Upper lobe of left lung (tissue), 4 donors: ENCODE measurements at regions not wholly inside any gene's neighbourhood (a gene's known extent, or its start where the extent isn't known, plus 50 kb on each side); places are given as distances from the start of the nearest gene placed in this dataset.
"Not testable (repeated sequence)": the region's sequence is repeated elsewhere in the genome, so short reads cannot be mapped to it uniquely, and the experiment has no call there.

ENCODE experiments used
- CTCF ChIP-seq, 6 experiments: fragments of 450-650 bp in 4 of 6; fragments of 200-600 bp in 2 of 6; sonication (generic) in 2 of 6; IDR thresholded peaks; one replicate each; pipeline ENCODE4 v1.5.1; 2016 to 2019; ENCODE audit warnings: antibody characterized with exemption in 6 of 6
- POLR2A ChIP-seq, 4 donors: fragments of 450-650 bp; IDR thresholded peaks; one replicate each; pipeline ENCODE4 v1.5.1; 2016 to 2017; ENCODE audit warnings: antibody characterized with exemption in 4 of 4, mild to moderate bottlenecking in 2 of 4
- POLR2AphosphoS5 ChIP-seq, 2 donors: sonication (generic); formaldehyde crosslinking; IDR thresholded peaks; one replicate each; pipeline ENCODE4 v1.5.1; 2017; ENCODE audit warnings: antibody characterized with exemption in 2 of 2

- TF ChIP-seq CTCF, POLR2A, POLR2AphosphoS5 (IDR thresholded peaks at IDR 0.05): not testable (repeated sequence)
These were observed 155.3 kb downstream of the TMEM121 start for GRCh38 chr14:105681606-105682185.
